ENCODE measurements at regions not wholly inside any gene's neighbourhood (a gene's known extent, or its start where the extent isn't known, plus 50 kb on each side); places are given as distances from the start of the nearest gene placed in this dataset.

DNA sequence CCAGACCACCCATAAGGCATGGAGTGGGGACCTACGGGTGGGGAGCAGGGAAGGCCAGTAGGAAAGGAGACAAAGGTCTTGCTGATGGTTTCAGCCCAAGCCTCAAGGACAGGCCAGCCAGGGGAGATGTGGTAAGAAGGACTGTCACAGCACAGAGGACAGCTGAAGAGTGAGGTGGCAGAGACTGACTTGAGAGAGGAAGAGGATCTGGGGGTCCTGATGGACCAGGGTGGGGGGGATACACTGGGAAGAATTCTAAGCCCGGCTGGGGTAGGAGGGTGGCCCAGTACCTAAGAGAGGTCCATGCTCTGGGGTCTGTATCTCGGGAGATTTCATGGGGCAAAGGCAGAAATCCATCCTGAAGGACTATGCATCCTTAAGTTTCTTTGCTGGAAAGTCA, 66.1 kb upstream of the THY1 start:
- no peak for DNase-seq

DNA sequence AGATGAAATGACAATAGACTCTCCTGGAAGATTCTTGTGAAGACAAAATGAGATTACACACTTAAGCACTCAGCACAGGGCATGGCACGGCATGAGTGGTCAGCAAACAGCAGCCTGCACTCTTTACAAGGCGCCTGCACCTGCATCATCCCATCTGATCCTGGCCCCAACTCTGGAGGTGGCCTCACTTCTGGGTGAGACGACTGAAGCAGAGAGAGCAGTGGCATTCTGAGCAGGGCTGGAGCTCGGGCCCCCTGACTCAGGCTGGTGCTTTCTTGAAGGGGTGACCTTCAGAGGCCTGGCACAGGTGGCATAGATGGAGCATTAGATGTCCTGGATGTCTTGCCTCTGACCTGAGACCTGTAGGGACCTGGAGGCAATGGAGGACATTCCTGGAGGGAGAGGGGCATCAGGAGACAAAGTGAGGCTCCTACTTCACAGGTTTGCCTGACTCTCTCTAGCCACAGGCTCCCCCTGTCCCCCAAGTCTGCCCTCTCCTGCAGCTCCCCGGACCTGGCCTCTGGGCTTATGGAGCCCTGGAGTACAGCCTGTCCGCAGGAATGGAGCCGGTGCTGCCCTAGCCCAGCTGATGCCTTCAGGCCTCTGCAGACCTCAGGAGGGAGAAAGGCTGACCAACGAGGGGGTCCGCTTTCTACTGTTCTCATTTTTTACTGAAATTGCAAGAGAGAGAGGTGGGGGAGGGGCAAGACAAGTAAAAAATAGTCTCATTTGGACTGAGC, 65.5 kb upstream of the THY1 start:
- no peak for DNase-seq

DNA sequence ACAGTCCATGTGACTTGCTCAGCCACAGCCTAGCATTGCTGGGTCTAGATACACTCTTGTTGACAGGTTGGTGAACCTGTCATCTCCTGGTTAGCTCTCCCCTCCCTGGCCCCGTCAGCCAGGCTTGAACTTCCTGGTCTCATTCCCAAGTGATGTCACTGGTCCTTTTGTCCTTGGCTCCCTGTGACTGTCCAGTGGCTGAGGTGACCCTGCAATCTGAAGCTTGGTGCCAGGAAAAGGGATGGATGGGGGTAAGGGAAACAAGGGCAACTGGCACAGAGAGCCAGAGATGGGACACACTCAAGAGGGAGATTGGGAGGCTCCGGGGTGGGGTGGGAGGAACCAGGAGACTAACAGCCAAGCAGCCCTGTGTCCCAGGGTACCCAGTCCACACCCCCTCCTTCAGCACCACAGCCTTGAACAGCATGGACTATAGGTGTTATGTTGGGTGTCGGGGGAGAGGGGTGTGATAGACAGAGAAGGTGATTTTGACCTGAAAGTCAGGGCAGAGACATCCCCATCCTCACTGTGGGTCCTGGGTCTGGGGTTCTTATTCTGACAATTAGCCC, 63.8 kb upstream of the THY1 start:
- DNase-seq: no peak

DNA sequence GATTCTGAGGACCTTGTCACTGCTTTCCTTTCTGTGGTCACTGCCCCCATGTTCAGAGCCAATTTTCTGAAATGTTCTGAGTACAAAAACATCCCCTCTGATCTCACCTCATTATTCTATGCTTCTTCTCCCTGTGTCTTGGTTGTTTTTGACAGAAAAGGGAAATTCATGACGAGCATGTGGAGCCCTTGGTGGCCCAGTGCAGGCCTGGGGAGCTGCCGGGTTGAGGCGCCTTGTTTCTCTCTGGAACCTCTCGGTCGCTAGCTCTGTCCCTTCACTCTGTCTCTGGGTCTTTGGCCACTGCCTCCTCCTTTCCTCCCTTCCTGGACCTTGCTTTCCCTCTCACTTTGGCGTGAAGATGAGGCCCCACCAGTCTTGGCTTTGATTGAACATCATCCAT, 63.0 kb upstream of the THY1 start:
- DNase-seq: no peak

DNA sequence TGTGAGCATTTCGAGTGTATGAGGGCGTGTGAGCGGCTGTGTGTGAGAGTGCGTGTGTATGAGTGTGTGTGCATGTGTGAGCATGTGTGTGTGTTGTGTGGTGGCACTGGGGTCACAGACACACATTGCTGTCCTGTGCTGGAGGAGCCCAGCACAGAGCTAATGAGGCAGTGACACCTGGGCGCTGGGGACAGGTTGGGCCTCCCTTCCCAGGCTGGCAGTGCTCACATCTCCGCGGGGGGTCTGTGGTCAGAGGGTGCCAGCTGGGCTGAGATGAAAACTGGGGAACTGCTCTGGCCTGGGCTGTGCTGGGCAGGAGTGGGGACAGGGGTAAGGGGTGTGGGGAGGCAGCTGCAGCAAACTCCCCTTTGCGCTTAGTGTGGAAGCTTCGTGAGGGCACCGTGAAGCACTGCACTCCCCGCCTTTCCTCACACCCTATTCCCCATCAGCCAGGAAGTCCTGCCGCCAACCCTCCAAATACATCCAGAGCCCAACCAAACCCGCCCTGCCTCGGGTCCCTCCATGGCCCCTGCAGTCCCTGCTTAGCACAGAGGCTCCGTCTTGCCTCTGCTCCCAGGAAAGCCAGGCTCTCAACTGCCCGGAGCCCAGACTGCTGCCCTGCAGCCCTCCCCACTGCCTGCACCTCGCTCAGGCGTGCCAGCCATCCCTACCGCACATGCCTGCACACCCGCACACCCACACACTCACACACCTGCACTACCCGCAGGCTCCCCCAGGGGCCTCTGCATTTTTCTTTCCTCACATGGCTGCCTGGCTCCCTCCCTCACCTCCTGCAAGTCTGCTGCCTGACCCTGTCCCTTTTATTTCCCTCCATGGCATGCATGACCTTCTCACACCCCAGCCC, 62.0 kb upstream of the THY1 start:
- no peak for DNase-seq

DNA sequence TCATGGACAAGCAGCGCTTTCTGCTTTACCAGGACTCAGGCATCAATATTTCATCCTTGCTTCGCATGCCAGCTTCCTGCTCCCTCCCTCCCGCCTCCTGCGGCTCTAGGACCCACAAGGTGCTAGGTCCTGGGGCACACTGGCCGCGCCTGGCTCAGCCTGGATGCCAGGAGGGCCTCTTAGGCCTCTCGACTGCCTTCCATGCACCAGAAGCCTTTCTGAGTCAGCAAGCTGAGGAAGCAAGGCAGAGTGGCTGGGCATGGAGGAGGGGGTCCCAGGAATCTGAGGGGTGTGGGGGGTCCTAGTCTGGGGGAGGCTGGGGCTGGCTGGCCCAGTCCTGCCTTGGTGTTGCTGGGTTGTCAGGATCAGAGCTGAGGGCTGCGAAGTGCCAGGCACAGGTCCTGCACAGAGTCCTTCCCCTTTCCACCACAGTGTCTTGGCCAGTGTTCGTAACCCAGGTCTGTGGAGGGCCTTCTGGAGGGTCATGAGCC, 61.0 kb upstream of the THY1 start:
- no peak for DNase-seq

DNA sequence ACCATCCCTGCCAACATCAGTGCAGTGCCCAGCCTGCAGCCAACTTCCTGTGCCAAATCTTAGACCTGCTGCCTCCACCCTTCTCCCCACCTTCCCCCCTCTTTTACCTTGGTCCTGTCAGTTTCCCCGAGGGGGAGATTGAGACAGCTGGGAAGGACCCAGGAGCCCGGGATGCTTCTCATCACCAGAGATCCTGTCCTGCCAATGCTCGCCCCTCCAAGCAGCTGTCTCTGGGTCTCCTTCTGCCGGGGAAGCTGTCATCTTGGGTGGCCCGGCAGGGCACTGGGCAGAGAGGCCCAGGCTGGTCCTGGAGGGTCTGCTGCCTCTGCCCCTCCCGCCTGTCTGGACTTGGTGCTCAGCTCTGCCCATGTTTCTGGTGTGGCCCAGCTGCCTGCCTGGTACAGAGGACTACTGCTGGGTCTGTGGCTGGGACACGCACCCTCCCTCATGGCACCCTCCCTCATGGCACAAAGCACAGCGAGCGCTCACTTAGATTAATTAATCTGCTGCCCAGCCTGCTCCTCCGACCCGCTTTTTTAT, 60.4 kb upstream of the THY1 start:
- no peak for DNase-seq

DNA sequence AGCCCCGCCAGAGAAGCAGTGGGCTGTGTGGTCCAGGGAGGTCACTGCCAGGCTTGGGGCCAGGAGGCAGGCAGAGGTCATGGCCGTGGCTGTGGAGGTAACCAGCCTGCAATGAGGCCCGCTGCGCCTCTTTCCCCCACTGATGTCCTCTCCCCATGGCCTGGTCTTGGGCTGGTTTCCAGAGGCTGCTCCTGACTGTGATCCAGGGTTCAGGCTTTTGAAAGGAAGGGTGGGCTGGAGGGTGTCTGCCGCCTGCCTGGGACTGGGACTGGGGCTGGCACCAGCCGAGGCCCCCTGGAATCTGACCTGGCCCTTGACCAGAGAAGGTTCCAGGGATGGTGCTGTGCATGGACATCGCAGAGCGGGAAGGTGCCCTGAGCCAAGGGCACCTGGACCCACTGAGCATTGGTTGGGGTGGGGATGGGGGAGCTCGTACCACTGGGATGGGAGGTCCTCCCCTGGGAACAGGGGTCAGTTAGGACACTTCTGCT, 59.6 kb upstream of the THY1 start:
- no peak for DNase-seq

DNA sequence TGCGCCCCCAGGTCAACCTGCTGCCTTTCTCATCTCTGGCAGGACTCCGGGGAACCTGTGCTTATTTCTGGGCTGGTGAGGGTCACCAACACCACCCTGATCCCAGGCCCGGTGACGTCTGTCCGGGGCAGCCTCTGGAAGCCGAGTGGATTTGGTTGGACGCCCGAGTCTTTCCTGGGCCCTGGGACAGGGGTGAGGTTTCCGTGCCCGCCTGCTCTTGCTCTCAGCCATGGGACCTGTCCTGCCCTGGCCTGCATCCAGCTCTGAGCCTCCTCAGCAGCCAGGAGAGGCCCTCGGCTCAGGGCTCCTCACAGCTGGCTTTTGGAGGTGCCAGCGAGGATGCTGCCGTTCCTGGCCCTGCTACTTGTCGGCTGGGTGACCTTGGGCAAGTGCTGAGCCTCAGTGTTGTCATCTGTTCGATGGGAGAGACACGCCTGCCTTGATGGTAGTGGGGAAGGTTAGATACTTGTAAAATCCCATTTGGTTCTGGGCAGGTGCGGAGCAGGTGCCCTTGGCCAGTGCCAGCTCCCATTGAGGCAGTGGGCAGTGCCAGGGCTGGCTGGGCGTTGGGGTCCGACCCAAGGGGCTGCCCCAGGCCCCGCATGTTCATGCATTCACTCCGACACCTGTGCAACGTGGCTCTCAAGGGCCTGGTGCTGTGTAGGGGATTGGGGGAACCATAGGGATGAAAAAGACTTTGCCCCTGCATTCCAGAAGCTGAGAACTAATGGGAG, 58.9 kb upstream of the THY1 start:
- DNase-seq: no peak

DNA sequence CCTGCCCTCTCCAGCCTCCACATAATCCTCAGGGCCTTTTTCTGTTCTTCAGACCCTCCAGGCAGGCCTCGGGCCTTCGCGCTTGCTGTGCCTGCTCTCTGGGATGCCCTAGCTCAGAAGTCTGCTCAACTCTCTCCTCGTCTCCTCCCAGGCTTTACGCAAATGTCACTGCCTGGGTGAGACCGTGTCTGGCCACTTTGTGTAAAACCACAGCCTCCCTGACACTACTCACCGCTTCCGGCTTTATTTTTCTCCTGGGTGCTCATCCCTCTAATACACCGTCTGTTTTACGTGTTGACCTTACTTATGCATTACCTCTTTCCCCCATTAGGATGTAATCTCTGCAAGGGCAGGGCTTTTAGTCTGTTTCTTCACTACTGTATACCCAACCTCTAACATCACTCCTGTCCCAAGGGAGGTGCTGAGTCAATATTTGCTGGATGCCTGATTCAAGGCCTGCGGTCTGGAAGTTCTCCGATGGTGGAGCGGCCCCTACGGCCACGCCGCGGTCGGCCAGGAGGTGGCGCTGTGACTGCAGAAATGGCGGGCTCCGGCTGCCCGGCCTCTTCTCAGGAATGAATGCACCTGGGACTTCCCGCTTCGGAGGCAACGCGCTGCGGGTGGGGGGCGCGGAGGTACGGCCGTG, 58.2 kb upstream of the THY1 start:
- DNase-seq: peak; percentile 29 to 61

DNA sequence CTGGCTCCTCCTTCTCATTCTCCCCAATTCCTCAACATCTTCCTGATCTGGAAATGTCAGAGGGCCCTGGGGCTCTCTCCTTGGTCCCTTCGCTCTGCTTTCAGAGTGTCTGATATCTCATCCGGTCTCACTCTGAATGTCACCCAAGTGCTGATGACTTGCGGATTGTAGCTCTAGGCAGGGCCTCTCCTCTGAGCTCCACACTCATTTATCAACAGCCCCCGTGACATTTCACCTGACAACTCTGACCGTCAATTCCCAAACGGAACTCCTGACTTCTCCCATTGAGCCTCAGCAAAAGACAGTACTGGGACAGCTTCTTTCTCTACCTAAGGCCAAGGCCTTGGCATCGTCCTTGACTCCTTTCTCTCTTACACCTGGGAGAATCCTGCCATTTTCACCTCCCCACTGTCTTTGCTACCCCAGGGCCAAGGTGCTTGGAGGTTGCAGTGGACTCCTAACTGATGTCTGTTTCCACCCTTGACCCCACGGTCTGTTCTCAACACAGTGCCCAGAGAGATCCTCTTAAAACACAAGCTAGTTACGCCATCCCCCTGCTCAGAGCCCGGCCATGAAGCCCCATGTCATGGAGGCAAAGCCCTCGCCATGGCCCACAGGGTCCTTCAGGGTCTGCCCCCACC, 57.5 kb upstream of the THY1 start:
- no peak for DNase-seq

DNA sequence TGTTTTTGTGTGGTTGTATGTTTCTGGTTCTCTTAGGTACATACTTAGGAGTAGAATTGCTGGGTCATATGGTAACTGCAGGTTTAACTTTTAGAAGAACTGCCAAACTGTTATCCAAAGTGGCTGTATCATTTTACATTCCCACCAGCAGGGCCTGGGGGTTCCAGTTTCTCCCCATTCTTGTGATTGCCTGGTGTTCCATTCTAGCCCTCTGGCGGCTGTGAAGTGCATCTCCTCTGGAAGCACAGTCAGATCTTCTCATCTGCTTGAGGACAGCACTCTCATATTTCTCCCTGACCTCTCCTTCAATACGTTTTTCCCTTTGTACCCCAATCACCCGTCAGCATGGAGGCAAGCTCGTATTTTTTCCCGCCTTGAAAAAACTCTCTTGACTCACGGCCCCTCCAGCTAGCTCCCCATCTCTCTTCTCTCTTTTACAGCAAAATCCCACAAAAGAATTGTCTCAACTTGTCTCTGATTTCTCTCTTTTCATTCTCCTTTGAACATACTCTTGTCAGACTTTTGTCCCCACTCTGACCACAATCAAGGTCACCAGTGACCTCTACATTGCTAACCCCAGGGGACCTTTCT, 56.8 kb upstream of the THY1 start:
- DNase-seq: no peak

DNA sequence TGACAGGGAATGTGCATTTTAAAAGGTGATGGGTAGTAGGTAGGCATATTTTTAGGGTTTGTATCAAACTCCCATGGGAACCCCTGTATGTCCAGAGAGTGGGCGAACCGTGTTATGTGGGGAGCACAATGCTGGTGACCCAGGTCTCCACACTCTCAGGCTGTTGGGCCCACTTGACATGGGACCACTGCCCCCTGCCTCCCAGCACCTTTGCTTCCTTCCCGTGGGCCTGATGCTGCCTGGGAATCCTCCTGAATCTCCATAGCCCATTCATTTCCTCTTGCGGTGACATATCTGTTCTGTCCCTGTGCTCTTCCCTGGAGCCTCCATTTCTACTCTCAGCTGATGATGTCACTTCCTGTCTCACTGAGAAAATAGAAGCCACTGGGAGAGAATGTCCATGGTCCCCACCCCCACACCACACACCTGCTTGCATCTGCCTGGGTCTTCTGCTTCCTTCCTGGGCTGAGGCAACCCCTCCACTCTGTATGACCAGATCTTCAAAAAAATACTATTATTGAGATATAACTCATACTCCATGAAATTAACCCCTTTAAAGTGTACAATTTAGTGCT, 55.8 kb upstream of the THY1 start:
- DNase-seq: no peak

DNA sequence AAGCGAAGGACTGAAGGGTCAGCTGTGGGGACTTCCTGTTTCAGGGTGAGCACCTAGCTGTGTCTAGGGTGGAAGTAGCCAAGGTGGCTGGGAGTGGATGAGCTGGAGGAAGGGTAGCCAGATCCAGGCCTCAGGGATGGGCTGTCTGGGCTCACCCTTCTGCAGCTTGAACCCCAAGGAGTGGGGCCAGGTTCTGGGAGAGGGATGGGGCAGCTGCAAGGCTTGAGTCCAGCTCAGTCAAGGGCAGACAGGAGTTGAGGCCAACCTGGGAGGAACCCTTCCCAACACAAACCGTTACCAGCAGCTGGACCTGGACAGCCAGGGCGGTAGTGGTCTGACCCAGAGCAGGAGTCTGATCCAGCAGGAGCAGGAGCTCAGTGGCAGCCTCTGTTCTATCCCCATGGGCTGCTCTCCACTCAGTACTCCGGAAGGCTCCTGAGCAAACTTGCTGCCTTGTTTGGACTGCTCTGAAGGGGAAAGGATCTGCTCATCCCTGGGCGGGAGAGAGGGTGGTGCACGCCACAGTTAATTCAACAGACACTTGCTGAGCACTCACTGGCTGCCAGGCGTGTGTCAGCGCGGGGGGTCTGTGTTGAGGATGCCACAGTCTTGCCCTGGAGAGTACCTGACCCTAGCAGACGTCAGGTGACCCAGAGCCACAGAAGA, 53.8 kb upstream of the THY1 start:
- DNase-seq: no peak

DNA sequence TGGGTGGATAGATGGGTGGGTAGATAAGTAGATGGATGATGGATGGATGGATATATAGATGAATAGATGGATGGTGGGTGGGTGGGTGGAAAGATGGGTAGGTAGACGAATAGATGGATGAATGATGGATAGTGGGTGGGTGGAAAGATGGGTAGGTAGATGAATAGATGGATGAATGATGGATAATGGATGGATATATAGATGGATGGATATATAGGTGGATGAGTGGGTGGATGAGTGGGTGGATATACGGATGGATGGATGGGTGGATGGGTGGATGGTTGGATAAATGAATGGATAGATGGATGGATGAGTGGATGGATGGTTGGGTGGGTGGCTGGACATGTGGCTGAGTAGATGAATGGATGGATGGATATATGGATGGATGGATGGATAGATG, 53.1 kb upstream of the THY1 start:
- DNase-seq: no peak

DNA sequence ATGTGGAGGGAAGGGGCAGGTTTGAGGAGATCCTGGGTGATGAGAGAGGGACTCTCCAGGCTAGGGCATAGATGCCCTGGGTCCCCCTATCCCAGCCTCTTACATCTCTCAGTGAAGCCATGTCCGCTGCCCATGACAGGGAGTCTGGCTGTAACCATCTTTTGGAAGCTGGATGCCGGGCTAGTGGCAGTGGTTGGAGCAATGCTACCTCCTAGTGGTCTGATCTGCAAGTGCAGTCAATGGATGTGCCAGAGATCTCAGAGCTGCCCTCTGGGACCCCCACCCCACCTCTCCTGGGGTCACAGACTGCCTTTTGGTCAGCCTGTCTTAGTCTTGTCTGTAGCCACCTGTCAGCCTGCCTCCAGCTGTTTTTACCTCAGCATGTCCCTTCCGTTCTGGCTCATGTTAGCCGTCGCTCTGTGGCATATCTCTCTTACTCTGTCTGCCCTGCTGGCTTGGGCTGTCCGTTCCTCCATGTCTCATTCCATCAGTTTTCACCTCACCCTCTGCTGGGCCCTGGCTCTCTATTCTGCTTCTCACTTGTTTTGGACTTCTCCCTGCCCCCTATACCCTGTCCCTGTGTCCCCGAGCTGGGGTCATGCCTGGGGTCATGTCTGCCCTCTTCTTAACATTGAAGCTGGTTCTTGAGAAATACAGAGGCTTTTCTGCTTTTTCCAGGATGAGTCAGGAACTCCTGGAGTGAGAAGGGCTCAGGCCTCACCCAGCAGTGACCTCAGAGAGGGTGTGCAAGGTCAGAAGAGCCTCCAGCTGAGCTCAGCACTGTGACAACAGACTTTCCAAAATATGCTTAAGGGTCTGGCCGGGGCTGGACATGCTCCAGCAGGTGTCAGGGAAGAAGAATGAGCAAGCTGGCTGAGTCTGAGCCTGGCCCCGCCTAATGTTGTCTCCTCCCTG, 52.0 kb upstream of the THY1 start:
- peak; percentile 31 to 39 for DNase-seq

DNA sequence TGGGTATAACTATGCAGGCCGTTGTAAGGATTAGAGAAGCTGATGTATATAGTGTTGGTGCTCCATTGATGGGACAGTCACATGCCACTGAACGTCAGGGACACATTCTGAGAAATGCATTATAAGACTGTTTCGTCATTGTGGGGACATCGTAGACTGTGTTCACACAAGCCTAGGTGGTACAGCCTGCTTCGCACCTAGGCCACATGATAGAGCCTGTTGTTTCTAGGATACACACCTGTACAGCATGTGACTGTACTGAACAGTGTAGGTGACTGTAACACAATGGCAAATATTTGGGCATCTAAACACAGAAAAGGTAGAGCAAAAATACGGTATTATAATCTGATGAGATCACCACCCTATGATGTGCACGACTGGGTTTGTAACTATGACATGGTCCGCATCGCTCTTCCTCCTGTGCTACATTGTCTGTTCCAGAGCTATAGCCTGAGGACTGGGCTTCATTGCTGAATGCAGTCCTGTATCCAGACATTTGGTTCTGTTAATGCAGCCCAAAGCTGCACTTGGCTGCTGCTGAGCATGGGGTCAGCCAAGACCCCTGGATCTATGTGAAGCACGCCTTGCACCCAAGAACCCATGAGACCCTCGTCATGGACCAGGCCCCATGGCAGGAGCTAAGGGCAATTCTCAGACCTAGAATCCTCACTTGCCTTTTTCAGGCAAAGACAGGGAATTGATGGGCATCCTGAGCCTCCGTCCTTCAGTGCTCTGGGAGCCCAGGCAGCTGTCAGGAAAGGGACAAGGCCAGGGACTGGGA, 51.1 kb upstream of the THY1 start:
- no peak for DNase-seq

DNA sequence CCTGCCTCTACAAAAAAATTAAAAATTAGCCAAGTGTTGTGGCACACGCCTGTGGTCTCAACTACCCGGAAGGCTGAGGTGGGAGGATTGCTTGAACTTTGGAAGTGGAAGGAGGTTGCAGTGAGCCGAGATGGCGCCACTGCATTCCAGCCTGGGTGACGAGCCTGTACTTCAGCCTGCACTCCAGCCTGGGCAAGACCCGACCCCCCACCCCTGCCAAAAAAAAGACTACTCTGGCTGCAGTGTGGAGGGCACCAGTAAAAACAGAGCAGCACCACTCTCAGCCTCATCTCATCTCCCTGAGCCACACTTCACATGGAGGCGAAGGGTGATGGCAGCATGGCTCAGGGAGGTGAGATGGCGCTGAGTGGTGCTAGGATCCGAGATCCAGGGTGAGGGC, 50.3 kb upstream of the THY1 start:
- DNase-seq: no peak

Data from activated CD4-positive, alpha-beta T cell treated with anti-CD3 and anti-CD28 coated beads for 4 hours (primary cell).